ENCODE measurements at regions not wholly inside any gene's neighbourhood (a gene's known extent, or its start where the extent isn't known, plus 50 kb on each side); places are given as distances from the start of the nearest gene placed in this dataset.

DNA sequence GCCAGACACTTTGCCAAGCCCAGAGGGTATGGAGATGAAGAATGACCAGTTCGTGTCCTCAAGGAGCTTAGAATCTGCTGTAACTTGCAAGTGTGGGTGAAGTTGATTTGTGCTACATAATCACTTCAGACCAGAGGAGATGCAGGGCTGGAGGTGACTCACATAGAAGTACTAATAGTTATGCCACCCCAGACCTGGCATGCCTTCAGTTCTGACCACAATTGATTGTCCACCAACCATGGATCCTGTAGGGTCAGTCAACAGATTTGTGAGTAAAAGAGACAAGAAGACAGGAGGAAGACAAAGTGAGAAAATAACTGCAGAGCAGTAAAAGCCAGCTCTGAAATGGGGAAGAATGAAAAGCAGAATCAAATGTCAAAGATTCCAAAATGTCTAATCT is 51.2 kb upstream of the BMPER start:
- Histone ChIP-seq H3K27ac (ENCODE audit: insufficient read depth, low read depth, low read length, poor library complexity, severe bottlenecking) (no peak overlapping the region), H3K9me3 (ENCODE audit: control insufficient read depth, low read length) (no peaks in the 10 kb centered on the region), H3K4me1 (ENCODE audit: control insufficient read depth, insufficient read depth, low read length) (no peaks in the 10 kb centered on the region), H3K27me3 (ENCODE audit: control insufficient read depth, insufficient read depth, low read length, poor library complexity, severe bottlenecking) (no peaks in the 10 kb centered on the region), H3K36me3 (ENCODE audit: control insufficient read depth, insufficient read depth, low read length) (no peaks in the 10 kb centered on the region), H3K4me3 (ENCODE audit: insufficient read depth, low read depth, low read length) (no peak overlapping the region)
- WGBS, 2 experiments, result 88 to 91% methylated on average over 1 of the region's 1 CpG

DNA sequence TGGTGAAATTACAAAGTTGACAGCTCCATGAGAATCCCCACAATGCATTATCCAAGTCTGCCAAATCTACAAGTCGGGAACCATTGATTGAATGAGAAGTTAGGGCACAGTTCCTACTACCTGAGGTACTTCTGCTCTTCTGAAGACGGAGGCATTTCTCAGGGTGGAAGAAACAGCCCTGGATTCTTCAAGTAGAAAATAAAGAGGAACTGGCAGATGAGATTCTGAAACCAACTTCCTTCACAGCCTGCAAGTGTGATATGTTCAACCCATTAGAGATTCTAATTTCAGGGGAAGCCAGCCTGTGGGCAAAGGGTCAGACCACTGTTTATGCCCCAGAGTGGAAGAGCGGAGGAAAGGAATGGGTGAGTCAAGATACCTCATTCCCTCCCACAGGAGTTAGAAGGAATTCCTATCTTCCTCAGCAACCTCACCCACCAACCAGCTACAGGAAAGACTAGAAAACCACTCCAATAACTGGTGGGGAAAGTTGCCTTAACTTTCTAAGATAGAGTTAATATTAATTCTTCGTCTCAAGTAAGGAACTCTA is 50.5 kb upstream of the BMPER start:
- 93 to 95% methylated on average over 3 to 4 of the region's 4 CpGs for WGBS, 2 experiments
- H3K27ac ChIP-seq (ENCODE audit: insufficient read depth, low read depth, low read length, poor library complexity, severe bottlenecking), result no peak overlapping the region
- no peaks in the 10 kb centered on the region for H3K9me3 ChIP-seq (ENCODE audit: control insufficient read depth, low read length)
- no peaks in the 10 kb centered on the region for H3K4me1 ChIP-seq (ENCODE audit: control insufficient read depth, insufficient read depth, low read length)
- H3K27me3 ChIP-seq (ENCODE audit: control insufficient read depth, insufficient read depth, low read length, poor library complexity, severe bottlenecking), result no peaks in the 10 kb centered on the region
- no peaks in the 10 kb centered on the region for H3K36me3 ChIP-seq (ENCODE audit: control insufficient read depth, insufficient read depth, low read length)
- no peak overlapping the region for H3K4me3 ChIP-seq (ENCODE audit: insufficient read depth, low read depth, low read length)

Measured in ectodermal cell (in vitro differentiated cells).